GM19324 (cell line): ENCODE measurements at regions not wholly inside any gene's neighbourhood (a gene's known extent, or its start where the extent isn't known, plus 50 kb on each side); places are given as distances from the start of the nearest gene placed in this dataset.

Experiments used
- ATAC-seq: cut with Tn5 transposase; IDR thresholded peaks from one replicate; pipeline ENCODE4 v1.9.1; 2021; ENCODE audit warnings: mild to moderate bottlenecking, moderate library complexity; ENCODE audit not compliant: unreplicated experiment, low FRiP score

GRCh38 chr1:55714230-55714629, 499.1 kb upstream of the USP24 start:
- no peak for ATAC-seq

- ATAC-seq, result no peak
Measured at GRCh38 chr1:55713516-55713915, 498.4 kb upstream of the USP24 start.

GRCh38 chr1:55712148-55712547, 497.0 kb upstream of the USP24 start:
- no peak for ATAC-seq

GRCh38 chr1:55708781-55709180, 493.6 kb upstream of the USP24 start:
- ATAC-seq, result no peak

GRCh38 chr1:55707846-55708245, 492.7 kb upstream of the USP24 start:
- ATAC-seq, result no peak

GRCh38 chr1:55707196-55707595, 492.0 kb upstream of the USP24 start:
- ATAC-seq, result no peak

GRCh38 chr1:55706397-55706796, 491.2 kb upstream of the USP24 start:
- no peak for ATAC-seq

GRCh38 chr1:55703726-55704363, 488.7 kb upstream of the USP24 start:
- ATAC-seq, result no peak

- ATAC-seq, result peak; percentile 54
Measured at GRCh38 chr1:55702064-55702463, 486.9 kb upstream of the USP24 start.

- ATAC-seq, result no peak
Measured at GRCh38 chr1:55700359-55701130, 485.4 kb upstream of the USP24 start.

GRCh38 chr1:55699228-55699627, 484.1 kb upstream of the USP24 start:
- no peak for ATAC-seq

GRCh38 chr1:55697997-55698535, 482.9 kb upstream of the USP24 start:
- ATAC-seq, result no peak

- ATAC-seq, result no peak
Measured at GRCh38 chr1:55696891-55697290, 481.7 kb upstream of the USP24 start.

GRCh38 chr1:55696181-55696754, 481.1 kb upstream of the USP24 start:
- ATAC-seq, result no peak

- no peak for ATAC-seq
Measured at GRCh38 chr1:55695552-55695951, 480.4 kb upstream of the USP24 start.

- no peak for ATAC-seq
Measured at GRCh38 chr1:55695151-55695550, 480.0 kb upstream of the USP24 start.

- ATAC-seq, result no peak
Measured at GRCh38 chr1:55694310-55694801, 479.2 kb upstream of the USP24 start.

- ATAC-seq, result no peak
Measured at GRCh38 chr1:55692726-55693125, 477.6 kb upstream of the USP24 start.

- ATAC-seq, result no peak
Measured at GRCh38 chr1:55690366-55690765, 475.2 kb upstream of the USP24 start.

- no peak for ATAC-seq
Measured at GRCh38 chr1:55689800-55690199, 474.6 kb upstream of the USP24 start.

- no peak for ATAC-seq
Measured at GRCh38 chr1:55685560-55685959, 470.4 kb upstream of the USP24 start.
